ENCODE measurements at regions not wholly inside any gene's neighbourhood (a gene's known extent, or its start where the extent isn't known, plus 50 kb on each side); places are given as distances from the start of the nearest gene placed in this dataset.

GRCh38 chr7:24354456-24354855 is 70.5 kb downstream of the NPY start:
- Histone ChIP-seq H3K9me3 (no peaks in the 10 kb centered on the region), H3K4me1 (no peaks in the 10 kb centered on the region), H3K36me3 (replicated peaks in 1 of 2; ENCODE audit: insufficient read depth in 1 of 2, low read depth in 2 of 2) (no peaks in the 10 kb centered on the region), H3K27ac (no peak overlapping the region), H3K27me3 (no peaks in the 10 kb centered on the region), H3K4me3 (no peak overlapping the region)
- intact Hi-C loops (cut with DNase I) = no loop called here
- ATAC-seq (no peak), DNase-seq (no peak)
- WGBS, 2 donors = 45 to 87% methylated on average over 3 to 4 of the region's 4 CpGs
- TF ChIP-seq POLR2A (IDR thresholded peaks at IDR 0.05) (no peak), CTCF (IDR thresholded peaks at IDR 0.05) (no peak)

DNA sequence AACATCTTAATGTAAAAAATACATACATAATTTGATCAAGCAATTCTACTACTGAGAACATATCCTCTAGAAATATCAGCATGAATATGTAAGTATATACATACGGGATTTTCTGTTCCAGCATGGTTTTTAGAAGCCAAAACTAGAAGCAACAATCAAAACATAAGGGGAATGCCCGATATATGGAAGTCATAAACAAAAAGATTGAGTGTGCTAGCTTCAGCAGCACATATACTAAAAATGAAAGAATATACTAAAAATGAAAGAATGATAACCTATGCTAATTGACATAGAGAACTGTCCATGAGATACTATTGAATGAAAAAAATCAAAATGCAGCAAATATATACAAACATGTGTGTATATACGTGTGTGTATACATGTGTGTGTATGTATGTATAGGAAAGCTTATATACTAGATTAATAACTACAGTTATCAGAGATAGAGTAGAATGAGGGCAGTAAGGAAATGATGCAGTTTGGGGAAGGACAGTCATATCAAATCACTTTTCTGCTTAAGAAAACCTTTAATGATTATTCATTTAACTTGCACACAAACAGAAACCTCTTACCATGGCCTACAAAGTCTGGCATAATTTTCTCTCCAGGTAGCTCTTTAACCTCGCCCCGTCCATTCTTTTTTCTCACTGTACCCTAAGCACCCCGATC is 72.9 kb downstream of the NPY start:
- TF ChIP-seq POLR2A (IDR thresholded peaks at IDR 0.05) (no peak), CTCF (IDR thresholded peaks at IDR 0.05) (no peak)
- DNase-seq (no peak), ATAC-seq (no peak)
- H3K27me3 ChIP-seq = no peaks in the 10 kb centered on the region
- H3K9me3 ChIP-seq = no peaks in the 10 kb centered on the region
- 78 to 80% methylated on average over 6 of the region's 6 CpGs for WGBS, 2 donors
- intact Hi-C loops (cut with DNase I) = no loop called here
- H3K4me3 ChIP-seq = no peak overlapping the region
- no peaks in the 10 kb centered on the region for H3K4me1 ChIP-seq
- H3K36me3 ChIP-seq (replicated peaks in 1 of 2; ENCODE audit: insufficient read depth in 1 of 2, low read depth in 2 of 2) = no peaks in the 10 kb centered on the region
- no peak overlapping the region for H3K27ac ChIP-seq

- no peaks in the 10 kb centered on the region for H3K27me3 ChIP-seq
- no peak overlapping the region for H3K27ac ChIP-seq
- DNase-seq (no peak), ATAC-seq (no peak)
- intact Hi-C loops (cut with DNase I) = no loop called here
- H3K4me3 ChIP-seq = no peak overlapping the region
- H3K4me1 ChIP-seq = no peaks in the 10 kb centered on the region
- H3K9me3 ChIP-seq = no peaks in the 10 kb centered on the region
- WGBS, 2 donors = 67 to 69% methylated on average over 3 of the region's 3 CpGs
- H3K36me3 ChIP-seq (replicated peaks in 1 of 2; ENCODE audit: insufficient read depth in 1 of 2, low read depth in 2 of 2) = no peaks in the 10 kb centered on the region
- TF ChIP-seq CTCF (IDR thresholded peaks at IDR 0.05) = no peak
- no peak for TF ChIP-seq POLR2A (IDR thresholded peaks at IDR 0.05)
Observed at GRCh38 chr7:24361001-24361400, 77.0 kb downstream of the NPY start.

- WGBS, 2 donors = 81 to 87% methylated on average over 1 of the region's 1 CpG
- DNase-seq (no peak), ATAC-seq (no peak)
- Histone ChIP-seq H3K36me3 (replicated peaks in 1 of 2; ENCODE audit: insufficient read depth in 1 of 2, low read depth in 2 of 2) (no peaks in the 10 kb centered on the region), H3K4me1 (no peaks in the 10 kb centered on the region), H3K9me3 (no peaks in the 10 kb centered on the region), H3K4me3 (no peak overlapping the region), H3K27me3 (no peaks in the 10 kb centered on the region), H3K27ac (no peak overlapping the region)
- intact Hi-C loops (cut with DNase I) = no loop called here
- no peak for TF ChIP-seq CTCF (IDR thresholded peaks at IDR 0.05)
- TF ChIP-seq POLR2A (IDR thresholded peaks at IDR 0.05) = no peak
Observed at GRCh38 chr7:24365606-24366005, 81.6 kb downstream of the NPY start.

DNA sequence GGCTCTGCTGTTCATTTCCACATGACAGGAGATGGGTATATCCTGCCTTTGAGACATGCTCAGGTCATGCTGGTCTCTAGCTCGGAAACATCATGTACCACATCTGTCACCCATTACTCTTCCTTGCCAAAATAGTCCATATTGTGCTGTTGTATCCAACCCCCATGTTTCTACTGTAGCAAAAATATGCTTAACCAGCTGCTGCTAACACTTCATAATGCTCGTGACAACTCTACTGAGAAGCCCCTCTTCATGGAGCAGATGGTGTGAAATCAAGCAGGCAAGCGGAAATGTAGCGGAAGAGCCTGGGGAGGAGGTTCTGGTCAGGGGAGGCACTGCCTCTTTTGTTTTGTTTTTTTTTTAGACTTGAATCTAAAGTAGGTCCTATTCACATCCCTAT is 82.9 kb downstream of the NPY start:
- Histone ChIP-seq H3K36me3 (replicated peaks in 1 of 2; ENCODE audit: insufficient read depth in 1 of 2, low read depth in 2 of 2) (no peaks in the 10 kb centered on the region), H3K27me3 (no peaks in the 10 kb centered on the region), H3K4me1 (no peaks in the 10 kb centered on the region), H3K4me3 (no peak overlapping the region), H3K27ac (no peak overlapping the region), H3K9me3 (no peaks in the 10 kb centered on the region)
- TF ChIP-seq CTCF (IDR thresholded peaks at IDR 0.05) = no peak
- TF ChIP-seq POLR2A (IDR thresholded peaks at IDR 0.05) = no peak
- DNase-seq = peak in 1 of 4 donors; percentile 16
- intact Hi-C loops (cut with DNase I) = no loop called here
- 74 to 84% methylated on average over 4 of the region's 4 CpGs for WGBS, 2 donors
- ATAC-seq = no peak
